ENCODE measurements at regions not wholly inside any gene's neighbourhood (a gene's known extent, or its start where the extent isn't known, plus 50 kb on each side); places are given as distances from the start of the nearest gene placed in this dataset.

DNA sequence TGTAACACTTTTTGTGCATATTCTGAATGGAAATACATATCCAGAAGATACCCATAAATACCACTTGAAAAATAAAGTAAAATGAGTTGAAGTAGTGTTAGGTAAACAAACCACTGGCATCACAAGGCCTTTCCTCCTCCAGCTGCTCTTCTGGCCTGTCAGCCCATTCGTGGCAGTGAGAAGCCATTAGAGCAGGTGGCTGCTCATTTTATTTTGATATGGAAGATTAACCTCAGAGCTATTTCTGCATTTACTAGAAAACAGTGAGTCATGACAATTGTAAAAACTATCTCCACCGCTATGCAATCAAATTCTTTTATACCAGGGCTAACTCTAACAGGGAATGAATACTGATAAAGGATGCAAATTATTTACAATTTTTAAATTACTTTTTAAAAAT, 2898.1 kb downstream of the PCDH9 start:
- TF ChIP-seq, protein P1, sequence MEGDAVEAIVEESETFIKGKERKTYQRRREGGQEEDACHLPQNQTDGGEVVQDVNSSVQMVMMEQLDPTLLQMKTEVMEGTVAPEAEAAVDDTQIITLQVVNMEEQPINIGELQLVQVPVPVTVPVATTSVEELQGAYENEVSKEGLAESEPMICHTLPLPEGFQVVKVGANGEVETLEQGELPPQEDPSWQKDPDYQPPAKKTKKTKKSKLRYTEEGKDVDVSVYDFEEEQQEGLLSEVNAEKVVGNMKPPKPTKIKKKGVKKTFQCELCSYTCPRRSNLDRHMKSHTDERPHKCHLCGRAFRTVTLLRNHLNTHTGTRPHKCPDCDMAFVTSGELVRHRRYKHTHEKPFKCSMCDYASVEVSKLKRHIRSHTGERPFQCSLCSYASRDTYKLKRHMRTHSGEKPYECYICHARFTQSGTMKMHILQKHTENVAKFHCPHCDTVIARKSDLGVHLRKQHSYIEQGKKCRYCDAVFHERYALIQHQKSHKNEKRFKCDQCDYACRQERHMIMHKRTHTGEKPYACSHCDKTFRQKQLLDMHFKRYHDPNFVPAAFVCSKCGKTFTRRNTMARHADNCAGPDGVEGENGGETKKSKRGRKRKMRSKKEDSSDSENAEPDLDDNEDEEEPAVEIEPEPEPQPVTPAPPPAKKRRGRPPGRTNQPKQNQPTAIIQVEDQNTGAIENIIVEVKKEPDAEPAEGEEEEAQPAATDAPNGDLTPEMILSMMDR (IDR thresholded peaks at IDR 0.05; ENCODE audit: poor library complexity) = no peak
- TF ChIP-seq EZH2 (IDR thresholded peaks at IDR 0.05; ENCODE audit: borderline replicate concordance) = no peak

All from hepatocyte (in vitro differentiated cells).